Body of pancreas (tissue), 4 donors: ENCODE measurements at regions not wholly inside any gene's neighbourhood (a gene's known extent, or its start where the extent isn't known, plus 50 kb on each side); places are given as distances from the start of the nearest gene placed in this dataset.

Experiments used
- ATAC-seq: fragments of 150-250 bp; one replicate; pipeline ENCODE4 v1.9.1; 2016
- DNase-seq, 4 donors: peaks; one replicate each; pipeline ENCODE4 v3.0.0-alpha.2; 2019
- H3K27ac ChIP-seq, 4 donors: fragments of 200-600 bp; sonication (generic); 1 replicate in 3 of 4; 2 replicates in 1 of 4; pipeline versions ENCODE4 v1.5.1 to v1.6.1; 2016 to 2019; ENCODE audit warnings: mild to moderate bottlenecking in 1 of 4, mixed read lengths in 1 of 4, moderate library complexity in 1 of 4
- H3K27me3 ChIP-seq, 2 donors: fragments of 200-600 bp; sonication (generic); one replicate each; pipeline ENCODE4 v1.6.0; 2016; ENCODE audit warnings: mild to moderate bottlenecking in 1 of 2
- H3K36me3 ChIP-seq, 2 donors: fragments of 200-600 bp; sonication (generic); replicated peaks in 1 of 2; 2 replicates each; pipeline ENCODE4 v1.5.1; 2016; ENCODE audit warnings: low read depth in 2 of 2; ENCODE audit not compliant: insufficient read depth in 1 of 2
- H3K4me1 ChIP-seq: fragments of 200-600 bp; sonication (generic); one replicate; pipeline ENCODE4 v1.6.0; 2016
- H3K4me3 ChIP-seq, 2 donors: fragments of 200-600 bp; sonication (generic); 1 replicate in 1 of 2; 2 replicates in 1 of 2; pipeline ENCODE4 v1.5.1; 2016 to 2019
- H3K9me3 ChIP-seq, 3 donors: fragments of 200-600 bp; sonication (generic); 1 replicate in 2 of 3; 2 replicates in 1 of 3; pipeline ENCODE4 v1.5.1; 2016
- POLR2A ChIP-seq, 3 donors: fragments of 450-650 bp; IDR thresholded peaks; one replicate each; pipeline ENCODE4 v1.6.1; 2016; ENCODE audit warnings: antibody characterized with exemption in 3 of 3, mild to moderate bottlenecking in 2 of 3
- WGBS, 2 donors: methylation state at CpG; one replicate each; pipeline ENCODE4 v1.1.5; 2017; 5-methylcytosine and 5-hydroxymethylcytosine counted together
- intact Hi-C: fragments of 100-400 bp; cut with DNase I; formaldehyde crosslinking; loops from one replicate; pipeline ENCODE4 v1.15.1; 2023
- TF ChIP-seq, protein P1 (sequence below), 7 experiments: fragments of 450-650 bp in 4 of 7; fragments of 200-600 bp in 3 of 7; sonication (generic) in 3 of 7; IDR thresholded peaks; one replicate each; pipeline ENCODE4 v1.5.1; 2016 to 2019; ENCODE audit warnings: antibody characterized with exemption in 7 of 7

DNA sequence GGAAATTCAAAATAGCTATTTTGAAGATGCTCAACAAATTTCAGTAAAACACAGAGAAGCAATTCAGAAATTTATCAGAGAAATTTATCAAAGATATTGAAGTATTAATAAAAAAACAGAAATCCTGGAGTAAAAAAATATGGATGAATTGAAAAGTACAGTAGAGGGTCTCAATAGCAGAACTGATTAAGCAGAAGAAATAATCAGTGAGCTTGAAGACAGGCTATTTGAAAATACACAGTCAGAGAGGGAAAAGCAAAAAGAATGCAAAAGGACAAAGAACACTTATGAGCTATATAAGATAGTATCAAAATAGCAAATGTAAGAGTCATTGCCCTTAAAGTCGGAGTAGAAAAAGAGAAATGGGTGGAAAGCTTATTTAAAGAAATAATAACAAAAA, 107.9 kb upstream of the PPP2R2B start:
- ATAC-seq = no peak
- TF ChIP-seq POLR2A (IDR thresholded peaks at IDR 0.05) = no peak
- TF ChIP-seq, protein P1, sequence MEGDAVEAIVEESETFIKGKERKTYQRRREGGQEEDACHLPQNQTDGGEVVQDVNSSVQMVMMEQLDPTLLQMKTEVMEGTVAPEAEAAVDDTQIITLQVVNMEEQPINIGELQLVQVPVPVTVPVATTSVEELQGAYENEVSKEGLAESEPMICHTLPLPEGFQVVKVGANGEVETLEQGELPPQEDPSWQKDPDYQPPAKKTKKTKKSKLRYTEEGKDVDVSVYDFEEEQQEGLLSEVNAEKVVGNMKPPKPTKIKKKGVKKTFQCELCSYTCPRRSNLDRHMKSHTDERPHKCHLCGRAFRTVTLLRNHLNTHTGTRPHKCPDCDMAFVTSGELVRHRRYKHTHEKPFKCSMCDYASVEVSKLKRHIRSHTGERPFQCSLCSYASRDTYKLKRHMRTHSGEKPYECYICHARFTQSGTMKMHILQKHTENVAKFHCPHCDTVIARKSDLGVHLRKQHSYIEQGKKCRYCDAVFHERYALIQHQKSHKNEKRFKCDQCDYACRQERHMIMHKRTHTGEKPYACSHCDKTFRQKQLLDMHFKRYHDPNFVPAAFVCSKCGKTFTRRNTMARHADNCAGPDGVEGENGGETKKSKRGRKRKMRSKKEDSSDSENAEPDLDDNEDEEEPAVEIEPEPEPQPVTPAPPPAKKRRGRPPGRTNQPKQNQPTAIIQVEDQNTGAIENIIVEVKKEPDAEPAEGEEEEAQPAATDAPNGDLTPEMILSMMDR (IDR thresholded peaks at IDR 0.05) = no peak

DNA sequence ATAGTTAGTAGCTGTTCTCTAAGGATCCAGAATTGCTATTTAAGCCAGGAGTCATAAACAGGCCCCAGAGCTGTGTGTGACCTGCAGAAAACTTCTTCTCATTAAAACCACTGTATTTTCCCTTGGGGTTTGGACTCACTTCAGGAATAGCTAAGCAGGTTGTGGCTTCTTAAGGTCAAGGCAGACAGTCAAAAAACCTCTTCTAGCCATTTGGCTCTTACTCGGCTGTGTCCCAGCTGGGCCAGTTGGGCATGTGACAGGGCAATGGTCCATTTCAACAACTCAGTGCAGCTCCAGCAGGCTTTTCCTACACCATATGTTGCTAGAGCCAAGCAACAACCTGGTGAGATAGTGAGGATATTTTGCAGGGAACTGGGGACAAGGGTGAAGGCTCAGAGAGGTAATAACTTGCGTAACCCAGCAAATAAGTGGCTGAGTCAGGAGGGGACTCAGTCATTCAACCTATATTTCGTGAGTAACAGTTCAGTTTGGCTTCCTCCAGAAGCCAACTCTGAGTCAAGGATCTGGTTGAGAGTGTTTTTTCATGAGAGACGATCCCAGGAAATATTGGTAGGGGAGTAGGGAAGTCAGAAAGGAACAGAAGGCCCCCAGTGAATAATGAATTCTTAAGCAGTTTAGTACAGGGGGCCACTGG, 115.4 kb upstream of the PPP2R2B start:
- no peaks in the 10 kb centered on the region for H3K9me3 ChIP-seq
- no peaks in the 10 kb centered on the region for H3K27me3 ChIP-seq
- H3K4me3 ChIP-seq = no peak overlapping the region
- H3K36me3 ChIP-seq = no peaks in the 10 kb centered on the region
- intact Hi-C loops = no loop called here
- no peak for TF ChIP-seq POLR2A (IDR thresholded peaks at IDR 0.05)
- TF ChIP-seq, protein P1 (IDR thresholded peaks at IDR 0.05) = no peak
- no peak for ATAC-seq
- DNase-seq = peak in 1 of 4 donors; percentile 20
- 74 to 82% methylated on average over 4 of the region's 4 CpGs for WGBS, 2 donors
- H3K27ac ChIP-seq = no peak overlapping the region
- peaks cover 22% of the 10 kb centered on the region for H3K4me1 ChIP-seq

More for the DNA sequence above, 107.9 kb upstream of the PPP2R2B start:
- Histone ChIP-seq H3K27ac (no peak overlapping the region), H3K4me3 (no peak overlapping the region), H3K27me3 (no peaks in the 10 kb centered on the region), H3K4me1 (no peaks in the 10 kb centered on the region), H3K36me3 (no peaks in the 10 kb centered on the region), H3K9me3 (no peaks in the 10 kb centered on the region)
- intact Hi-C loops = no loop called here
- WGBS, 2 donors = 70 to 79% methylated on average over 1 of the region's 1 CpG
- DNase-seq = no peak

DNA sequence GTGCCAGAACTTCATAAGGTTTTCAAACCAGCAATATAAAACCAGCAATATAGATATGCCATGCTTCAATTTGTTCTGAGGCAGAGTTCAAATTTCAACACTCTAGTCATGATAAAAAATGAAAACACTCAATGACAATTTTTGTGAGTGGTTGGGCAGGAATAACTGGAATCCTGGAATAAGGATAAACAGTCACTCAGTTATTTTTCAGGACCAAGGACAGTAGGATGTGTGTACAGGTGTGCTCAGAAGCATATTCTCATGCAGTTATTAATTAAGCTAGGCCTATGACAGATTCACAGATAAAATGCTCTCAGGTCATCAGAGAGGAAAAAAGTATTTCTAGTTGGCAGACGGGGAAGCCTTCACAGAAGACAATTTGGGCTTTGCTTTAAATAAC, 117.3 kb upstream of the PPP2R2B start:
- Histone ChIP-seq H3K4me3 (no peak overlapping the region), H3K4me1 (peaks cover 22% of the 10 kb centered on the region), H3K36me3 (no peaks in the 10 kb centered on the region), H3K9me3 (no peaks in the 10 kb centered on the region), H3K27ac (no peak overlapping the region), H3K27me3 (no peaks in the 10 kb centered on the region)
- TF ChIP-seq POLR2A (IDR thresholded peaks at IDR 0.05) = no peak
- TF ChIP-seq, protein P1 (IDR thresholded peaks at IDR 0.05) = no peak
- WGBS, 2 donors = 11 to 18% methylated on average over 1 of the region's 1 CpG
- ATAC-seq (peak; percentile 67), DNase-seq (peak in 1 of 4 donors; percentile 13)
- intact Hi-C loops = no loop called here

DNA sequence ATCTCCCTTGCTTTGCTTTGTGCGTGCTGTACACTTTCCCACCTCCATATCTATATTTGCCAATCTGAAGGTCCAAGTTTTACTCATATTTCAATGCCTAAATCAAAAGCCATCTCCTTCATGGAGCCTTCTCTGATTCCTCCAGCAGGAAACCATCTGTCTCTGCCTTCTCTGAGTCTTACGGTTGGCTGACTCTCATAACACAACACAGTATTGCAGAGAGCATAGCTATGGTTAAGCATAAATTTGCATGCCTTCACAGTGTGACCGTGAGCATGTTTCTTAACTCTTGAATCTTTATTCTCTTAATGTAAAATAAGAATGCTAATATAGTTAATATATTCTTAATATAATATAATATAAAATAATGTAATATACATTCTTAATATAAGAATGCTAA, 136.8 kb upstream of the PPP2R2B start:
- ATAC-seq (no peak), DNase-seq (no peak)
- intact Hi-C loops = no loop called here
- TF ChIP-seq, protein P1 (IDR thresholded peaks at IDR 0.05) = no peak
- TF ChIP-seq POLR2A (IDR thresholded peaks at IDR 0.05) = no peak
- no peaks in the 10 kb centered on the region for H3K9me3 ChIP-seq
- no peak overlapping the region for H3K4me3 ChIP-seq
- 77% methylated on average over 3 of the region's 3 CpGs for WGBS, 2 donors
- no peak overlapping the region for H3K27ac ChIP-seq
- no peaks in the 10 kb centered on the region for H3K36me3 ChIP-seq
- H3K27me3 ChIP-seq = no peaks in the 10 kb centered on the region
- no peaks in the 10 kb centered on the region for H3K4me1 ChIP-seq

DNA sequence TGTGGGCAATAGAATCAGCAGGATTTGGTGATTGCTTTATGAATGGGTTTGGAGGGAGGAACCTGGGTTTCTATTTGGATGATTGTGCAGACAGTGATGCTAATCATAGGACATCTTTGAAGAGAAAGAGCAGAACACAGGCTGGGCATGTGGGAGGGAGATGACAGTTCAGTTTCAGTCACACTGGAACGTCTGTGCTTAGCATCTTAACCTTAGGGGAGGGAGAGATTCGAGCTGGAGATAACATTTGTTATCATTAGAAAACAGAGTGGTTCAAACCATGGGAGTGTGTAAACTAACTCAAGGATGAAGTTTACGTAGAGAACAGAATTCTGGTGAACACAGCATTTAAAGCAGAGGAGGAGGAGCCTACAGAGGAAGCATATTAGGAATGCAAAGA, 138.6 kb upstream of the PPP2R2B start:
- H3K27ac ChIP-seq = no peak overlapping the region
- H3K9me3 ChIP-seq = no peaks in the 10 kb centered on the region
- intact Hi-C loops = no loop called here
- no peak for TF ChIP-seq POLR2A (IDR thresholded peaks at IDR 0.05)
- TF ChIP-seq, protein P1 (IDR thresholded peaks at IDR 0.05) = no peak
- H3K4me1 ChIP-seq = no peaks in the 10 kb centered on the region
- H3K4me3 ChIP-seq = no peak overlapping the region
- WGBS, 2 donors = 22% methylated on average over 3 of the region's 3 CpGs
- ATAC-seq (no peak), DNase-seq (no peak)
- no peaks in the 10 kb centered on the region for H3K27me3 ChIP-seq
- no peaks in the 10 kb centered on the region for H3K36me3 ChIP-seq
